Hepatocyte (in vitro differentiated cells): ENCODE measurements at regions not wholly inside any gene's neighbourhood (a gene's known extent, or its start where the extent isn't known, plus 50 kb on each side); places are given as distances from the start of the nearest gene placed in this dataset.

ENCODE experiments used
- DNase-seq: peaks from one replicate; pipeline ENCODE4 v3.0.0-alpha.2; 2016; ENCODE audit warnings: low spot score
- H2AFZ ChIP-seq: fragments of 200-600 bp; sonication (generic); 2 replicates; pipeline ENCODE4 v1.6.0; 2016; ENCODE audit warnings: antibody characterized with exemption, mild to moderate bottlenecking
- H3K27ac ChIP-seq: fragments of 200-600 bp; sonication (generic); 2 replicates; pipeline ENCODE4 v1.5.1; 2016; ENCODE audit warnings: mild to moderate bottlenecking
- H3K27me3 ChIP-seq: fragments of 200-600 bp; sonication (generic); 2 replicates; pipeline ENCODE4 v1.6.1; 2016
- H3K36me3 ChIP-seq: fragments of 200-600 bp; sonication (generic); replicated peaks from 2 replicates; pipeline ENCODE4 v1.5.1; 2016; ENCODE audit warnings: low read depth; ENCODE audit not compliant: insufficient read depth
- H3K4me1 ChIP-seq: fragments of 200-600 bp; sonication (generic); 2 replicates; pipeline ENCODE4 v1.5.1; 2016; ENCODE audit warnings: mild to moderate bottlenecking, moderate library complexity; ENCODE audit not compliant: insufficient read depth
- H3K4me2 ChIP-seq: fragments of 200-600 bp; sonication (generic); 2 replicates; pipeline ENCODE4 v1.6.0; 2016
- H3K4me3 ChIP-seq: fragments of 200-600 bp; sonication (generic); 2 replicates; pipeline ENCODE4 v1.5.1; 2016; ENCODE audit warnings: mild to moderate bottlenecking
- H3K79me2 ChIP-seq: fragments of 200-600 bp; sonication (generic); 2 replicates; pipeline ENCODE4 v1.6.0; 2017; ENCODE audit warnings: mild to moderate bottlenecking
- H3K9me2 ChIP-seq: fragments of 200-600 bp; sonication (generic); replicated peaks from 2 replicates; pipeline ENCODE4 v1.6.0; 2017; ENCODE audit warnings: mild to moderate bottlenecking; ENCODE audit not compliant: insufficient read depth
- H3K9me3 ChIP-seq: fragments of 200-600 bp; sonication (generic); 2 replicates; pipeline ENCODE4 v1.5.1; 2016; ENCODE audit warnings: low read depth, mild to moderate bottlenecking
- H4K20me1 ChIP-seq: fragments of 200-600 bp; sonication (generic); 2 replicates; pipeline ENCODE4 v1.6.0; 2016; ENCODE audit warnings: mild to moderate bottlenecking; ENCODE audit not compliant: insufficient read depth, poor library complexity, severe bottlenecking
- EZH2 ChIP-seq: fragments of 200-600 bp; sonication (generic); IDR thresholded peaks from 2 replicates; pipeline ENCODE4 v1.6.1; 2016; ENCODE audit warnings: antibody characterized with exemption, mild to moderate bottlenecking, borderline replicate concordance
- EZH2phosphoT487 ChIP-seq: fragments of 200-600 bp; sonication (generic); IDR thresholded peaks from one replicate; pipeline ENCODE4 v1.6.1; 2018; ENCODE audit warnings: antibody characterized with exemption, mild to moderate bottlenecking, low read depth, moderate library complexity; ENCODE audit not compliant: unreplicated experiment, severe bottlenecking
- WGBS: methylation state at CpG from one replicate; pipeline ENCODE4 v1.1.6; 2016; ENCODE audit warnings: low lambda C conversion rate; ENCODE audit errors: missing lambda C conversion rate; 5-methylcytosine and 5-hydroxymethylcytosine counted together
- TF ChIP-seq, protein P1 (sequence below): fragments of 200-600 bp; sonication (generic); IDR thresholded peaks from 2 replicates; pipeline ENCODE4 v1.5.1; 2016; ENCODE audit warnings: antibody characterized with exemption, mild to moderate bottlenecking; ENCODE audit not compliant: poor library complexity

- no peak overlapping the region for H3K4me3 ChIP-seq
- no peaks in the 10 kb centered on the region for H3K27me3 ChIP-seq
- no peaks in the 10 kb centered on the region for H3K9me2 ChIP-seq
- H3K4me2 ChIP-seq, result no peak overlapping the region
- no peaks in the 10 kb centered on the region for H3K79me2 ChIP-seq
- no peaks in the 10 kb centered on the region for H3K4me1 ChIP-seq
- H2AFZ ChIP-seq, result no peak overlapping the region
- H3K27ac ChIP-seq, result no peak overlapping the region
- no peaks in the 10 kb centered on the region for H3K36me3 ChIP-seq
- WGBS, result 94% methylated on average over 3 of the region's 3 CpGs
- DNase-seq, result no peak
- no peaks in the 10 kb centered on the region for H4K20me1 ChIP-seq
- no peaks in the 10 kb centered on the region for H3K9me3 ChIP-seq
- TF ChIP-seq, protein P1, sequence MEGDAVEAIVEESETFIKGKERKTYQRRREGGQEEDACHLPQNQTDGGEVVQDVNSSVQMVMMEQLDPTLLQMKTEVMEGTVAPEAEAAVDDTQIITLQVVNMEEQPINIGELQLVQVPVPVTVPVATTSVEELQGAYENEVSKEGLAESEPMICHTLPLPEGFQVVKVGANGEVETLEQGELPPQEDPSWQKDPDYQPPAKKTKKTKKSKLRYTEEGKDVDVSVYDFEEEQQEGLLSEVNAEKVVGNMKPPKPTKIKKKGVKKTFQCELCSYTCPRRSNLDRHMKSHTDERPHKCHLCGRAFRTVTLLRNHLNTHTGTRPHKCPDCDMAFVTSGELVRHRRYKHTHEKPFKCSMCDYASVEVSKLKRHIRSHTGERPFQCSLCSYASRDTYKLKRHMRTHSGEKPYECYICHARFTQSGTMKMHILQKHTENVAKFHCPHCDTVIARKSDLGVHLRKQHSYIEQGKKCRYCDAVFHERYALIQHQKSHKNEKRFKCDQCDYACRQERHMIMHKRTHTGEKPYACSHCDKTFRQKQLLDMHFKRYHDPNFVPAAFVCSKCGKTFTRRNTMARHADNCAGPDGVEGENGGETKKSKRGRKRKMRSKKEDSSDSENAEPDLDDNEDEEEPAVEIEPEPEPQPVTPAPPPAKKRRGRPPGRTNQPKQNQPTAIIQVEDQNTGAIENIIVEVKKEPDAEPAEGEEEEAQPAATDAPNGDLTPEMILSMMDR, result no peak
- TF ChIP-seq EZH2phosphoT487 (no peak), EZH2 (no peak)
Observed at GRCh38 chr2:78109272-78109671, 587.1 kb upstream of the LRRTM4 start.

DNA sequence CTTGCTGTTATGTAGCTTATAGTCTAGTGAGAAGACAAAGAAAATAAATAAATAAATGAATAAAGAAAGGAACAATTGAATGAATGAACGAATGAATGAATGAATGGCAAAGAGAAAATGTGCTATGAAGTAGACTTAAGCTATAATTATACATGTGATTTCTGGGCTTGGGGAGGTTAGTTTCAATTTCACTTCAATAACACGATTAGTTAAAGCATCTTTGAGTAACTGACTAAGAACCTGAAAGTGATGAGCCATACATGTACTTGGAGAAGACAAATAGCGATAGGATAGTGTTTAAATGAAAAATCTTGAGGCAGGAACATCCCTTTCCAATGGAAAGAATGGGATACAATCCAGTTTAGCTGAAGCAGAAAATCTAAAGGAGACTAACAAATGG is 593.1 kb upstream of the LRRTM4 start:
- TF ChIP-seq EZH2 (no peak), EZH2phosphoT487 (no peak)
- TF ChIP-seq, protein P1, result no peak
- 91% methylated on average over 3 of the region's 3 CpGs for WGBS
- Histone ChIP-seq H3K4me1 (no peaks in the 10 kb centered on the region), H4K20me1 (no peaks in the 10 kb centered on the region), H2AFZ (no peak overlapping the region), H3K27me3 (no peaks in the 10 kb centered on the region), H3K4me2 (no peak overlapping the region), H3K9me3 (no peaks in the 10 kb centered on the region), H3K27ac (no peak overlapping the region), H3K4me3 (no peak overlapping the region), H3K36me3 (no peaks in the 10 kb centered on the region), H3K79me2 (no peaks in the 10 kb centered on the region), H3K9me2 (no peaks in the 10 kb centered on the region)
- no peak for DNase-seq

DNA sequence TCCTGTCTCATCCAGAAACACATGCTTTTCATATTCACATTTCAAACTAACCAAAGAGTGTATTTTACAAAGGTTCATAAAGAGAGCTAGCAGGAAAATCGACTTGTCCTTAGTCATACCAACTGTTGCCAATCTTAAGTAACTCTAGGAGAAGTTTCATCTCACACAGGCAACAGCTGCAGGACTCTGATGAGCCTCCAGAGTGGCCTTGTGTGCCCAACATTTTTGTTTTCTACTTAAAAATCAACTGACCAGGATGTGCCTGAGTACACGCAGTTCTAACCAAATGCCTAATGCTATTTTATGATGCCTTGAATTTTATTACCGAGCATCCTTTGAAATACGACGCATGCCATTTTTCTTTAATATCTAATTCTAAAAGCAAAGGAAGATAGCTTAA is 595.9 kb upstream of the LRRTM4 start:
- no peak overlapping the region for H3K27ac ChIP-seq
- no peak overlapping the region for H2AFZ ChIP-seq
- DNase-seq, result no peak
- no peak overlapping the region for H3K4me3 ChIP-seq
- H3K9me3 ChIP-seq, result no peaks in the 10 kb centered on the region
- no peaks in the 10 kb centered on the region for H4K20me1 ChIP-seq
- H3K4me1 ChIP-seq, result no peaks in the 10 kb centered on the region
- TF ChIP-seq EZH2phosphoT487, result no peak
- no peak for TF ChIP-seq EZH2
- TF ChIP-seq, protein P1, result no peak
- WGBS, result 81% methylated on average over 5 of the region's 5 CpGs
- no peaks in the 10 kb centered on the region for H3K27me3 ChIP-seq
- H3K36me3 ChIP-seq, result no peaks in the 10 kb centered on the region
- no peak overlapping the region for H3K4me2 ChIP-seq
- H3K9me2 ChIP-seq, result no peaks in the 10 kb centered on the region
- H3K79me2 ChIP-seq, result no peaks in the 10 kb centered on the region

GRCh38 chr2:78120275-78120674 is 598.1 kb upstream of the LRRTM4 start:
- Histone ChIP-seq H3K36me3 (no peaks in the 10 kb centered on the region), H3K79me2 (no peaks in the 10 kb centered on the region), H3K9me2 (no peaks in the 10 kb centered on the region), H3K4me3 (no peak overlapping the region), H3K9me3 (no peaks in the 10 kb centered on the region), H3K4me1 (no peaks in the 10 kb centered on the region), H3K27me3 (no peaks in the 10 kb centered on the region), H4K20me1 (no peaks in the 10 kb centered on the region), H3K27ac (no peak overlapping the region), H2AFZ (no peak overlapping the region), H3K4me2 (no peak overlapping the region)
- 82% methylated on average over 2 of the region's 2 CpGs for WGBS
- TF ChIP-seq, protein P1, result no peak
- TF ChIP-seq EZH2phosphoT487 (no peak), EZH2 (no peak)
- DNase-seq, result no peak
